ENCODE measurements at regions not wholly inside any gene's neighbourhood (a gene's known extent, or its start where the extent isn't known, plus 50 kb on each side); places are given as distances from the start of the nearest gene placed in this dataset.
"Not testable (repeated sequence)": the region's sequence is repeated elsewhere in the genome, so short reads cannot be mapped to it uniquely, and the experiment has no call there.

DNA sequence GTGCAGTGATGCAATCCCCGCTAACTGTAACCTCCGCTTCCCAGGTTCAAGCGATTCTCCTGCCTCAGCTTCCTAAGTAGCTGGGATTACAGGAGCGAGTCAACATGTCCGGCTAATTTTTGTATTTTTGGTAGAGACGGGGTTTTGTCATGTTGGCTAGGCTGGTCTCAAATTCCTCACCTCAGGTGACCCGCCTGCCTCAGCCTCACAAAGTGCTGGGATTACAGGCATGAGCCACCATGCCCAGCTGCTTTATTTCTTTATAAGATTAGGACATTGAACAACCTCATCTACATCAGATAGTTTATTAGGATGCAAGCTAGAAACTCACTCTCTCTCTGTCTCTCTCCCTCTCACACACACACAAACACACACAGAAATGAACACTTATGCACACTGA lies 1102.5 kb downstream of the TAF11L14 start:
- TF ChIP-seq POLR2AphosphoS5, POLR2A (IDR thresholded peaks at IDR 0.05; ENCODE audit: low read depth, low read length): not testable (repeated sequence)

All from GM12892 (cell line).